GM23338 (cell line): ENCODE measurements at regions not wholly inside any gene's neighbourhood (a gene's known extent, or its start where the extent isn't known, plus 50 kb on each side); places are given as distances from the start of the nearest gene placed in this dataset.
A peak's percentile ranks its signal among the peaks of the same experiment; 100 is the strongest.

Experiments used
- ATAC-seq: fragments of 200-7000 bp; cut with Tn5 transposase; 3 replicates; pipeline ENCODE4 v1.9.1; 2020
- DNase-seq: peaks from one replicate; pipeline ENCODE4 v3.0.0-alpha.2; 2015; ENCODE audit warnings: low spot score
- H2AFZ ChIP-seq: fragments of 200-600 bp; sonication (generic); 2 replicates; pipeline ENCODE4 v1.8.0; 2016; ENCODE audit warnings: antibody characterized with exemption, mild to moderate bottlenecking, moderate library complexity
- H3F3A ChIP-seq: fragments of 200-600 bp; sonication (generic); replicated peaks from 2 replicates; pipeline ENCODE4 v1.8.0; 2017; ENCODE audit warnings: antibody characterized with exemption, mixed run types, low read depth
- H3K27ac ChIP-seq: fragments of 200-600 bp; sonication (generic); 2 replicates; pipeline ENCODE4 v1.6.1; 2016; ENCODE audit warnings: low read depth
- H3K27me3 ChIP-seq: fragments of 200-600 bp; sonication (generic); 2 replicates; pipeline ENCODE4 v1.8.0; 2016; ENCODE audit warnings: mild to moderate bottlenecking, mixed run types, moderate library complexity; ENCODE audit not compliant: insufficient read depth
- H3K36me3 ChIP-seq: fragments of 200-600 bp; sonication (generic); 2 replicates; pipeline ENCODE4 v1.8.0; 2016; ENCODE audit warnings: mild to moderate bottlenecking; ENCODE audit not compliant: insufficient read depth
- H3K4me1 ChIP-seq: fragments of 200-600 bp; sonication (generic); 2 replicates; pipeline ENCODE4 v1.8.0; 2016; ENCODE audit warnings: mild to moderate bottlenecking, moderate library complexity; ENCODE audit not compliant: insufficient read depth
- H3K4me2 ChIP-seq: fragments of 200-600 bp; sonication (generic); 2 replicates; pipeline ENCODE4 v1.7.1; 2017; ENCODE audit warnings: mixed run types
- H3K4me3 ChIP-seq: fragments of 200-600 bp; sonication (generic); 2 replicates; pipeline ENCODE4 v1.6.1; 2016; ENCODE audit warnings: mixed run types
- H3K79me2 ChIP-seq: fragments of 200-600 bp; sonication (generic); replicated peaks from 2 replicates; pipeline ENCODE4 v1.8.0; 2017; ENCODE audit warnings: mild to moderate bottlenecking; ENCODE audit not compliant: insufficient read depth
- H3K9me2 ChIP-seq: fragments of 200-600 bp; sonication (generic); 2 replicates; pipeline ENCODE4 v1.8.0; 2017; ENCODE audit not compliant: insufficient read depth
- H4K20me1 ChIP-seq: fragments of 200-600 bp; sonication (generic); replicated peaks from 2 replicates; pipeline ENCODE4 v1.8.0; 2017; ENCODE audit warnings: mild to moderate bottlenecking; ENCODE audit not compliant: insufficient read depth
- H3K27ac Mint-ChIP-seq: 2 replicates; pipeline ENCODE4 v1.8.0; 2020; ENCODE audit warnings: inconsistent platforms, mild to moderate bottlenecking, moderate library complexity, mixed read lengths
- H3K27me3 Mint-ChIP-seq: 3 replicates; pipeline ENCODE4 v1.8.0; 2022; ENCODE audit warnings: low read depth, mild to moderate bottlenecking, moderate library complexity, mixed read lengths, inconsistent platforms; ENCODE audit not compliant: insufficient read depth, poor library complexity
- H3K36me3 Mint-ChIP-seq: 3 replicates; pipeline ENCODE4 v1.8.0; 2021; ENCODE audit warnings: low read depth, mild to moderate bottlenecking, inconsistent platforms, moderate library complexity, mixed read lengths
- H3K4me1 Mint-ChIP-seq: 3 replicates; pipeline ENCODE4 v1.8.0; 2020; ENCODE audit warnings: mild to moderate bottlenecking, inconsistent platforms, mixed read lengths
- H3K4me3 Mint-ChIP-seq: 3 replicates; pipeline ENCODE4 v1.8.0; 2021; ENCODE audit warnings: moderate library complexity, mild to moderate bottlenecking, inconsistent platforms, mixed read lengths
- H3K9me3 Mint-ChIP-seq: 3 replicates; pipeline ENCODE4 v1.8.0; 2020; ENCODE audit warnings: moderate library complexity, mild to moderate bottlenecking, inconsistent platforms, mixed read lengths
- CREB1 ChIP-seq: fragments of 250-450 bp; sonication (Bioruptor Pico); IDR thresholded peaks from 2 replicates; pipeline ENCODE4 v1.5.0; 2020; ENCODE audit warnings: low read depth, mild to moderate bottlenecking, moderate library complexity
- EZH2phosphoT487 ChIP-seq: fragments of 200-600 bp; sonication (generic); IDR thresholded peaks from one replicate; pipeline ENCODE4 v1.8.1; 2018; ENCODE audit warnings: antibody characterized with exemption; ENCODE audit not compliant: unreplicated experiment
- JUNB ChIP-seq: IDR thresholded peaks from one replicate; pipeline ENCODE4 v1.6.1; 2016; ENCODE audit warnings: antibody characterized with exemption; ENCODE audit not compliant: unreplicated experiment
- POLR2AphosphoS5 ChIP-seq: IDR thresholded peaks from 2 replicates; pipeline ENCODE4 v1.6.1; 2016; ENCODE audit warnings: antibody characterized with exemption, low read depth
- STAT1 ChIP-seq: IDR thresholded peaks from one replicate; pipeline ENCODE4 v1.6.1; 2016; ENCODE audit warnings: antibody characterized with exemption; ENCODE audit not compliant: unreplicated experiment
- ZNF114 ChIP-seq: fragments of 250-450 bp; sonication (Bioruptor Pico); IDR thresholded peaks from 2 replicates; pipeline ENCODE4 v1.5.0; 2020; ENCODE audit warnings: mild to moderate bottlenecking, moderate library complexity
- ZNF331 ChIP-seq: fragments of 250-450 bp; sonication (Bioruptor Pico); IDR thresholded peaks from 2 replicates; pipeline ENCODE4 v1.5.0; 2020; ENCODE audit warnings: low read depth, mild to moderate bottlenecking, moderate library complexity
- ZNF462 ChIP-seq: fragments of 250-450 bp; sonication (Bioruptor Pico); IDR thresholded peaks from 2 replicates; pipeline ENCODE4 v1.5.0; 2020; ENCODE audit warnings: mild to moderate bottlenecking, moderate library complexity
- TF ChIP-seq, protein P1 (sequence below), 2 experiments: fragments of 200-600 bp in 1 of 2; sonication (generic) in 1 of 2; conservative IDR thresholded peaks; 2 replicates each; pipeline versions ENCODE4 v1.5.1 to v1.6.1; 2016 to 2017; ENCODE audit warnings: antibody characterized with exemption in 2 of 2, low read depth in 2 of 2, mild to moderate bottlenecking in 2 of 2, moderate library complexity in 1 of 2

GRCh38 chr2:101638181-101638711, 59.3 kb upstream of the MAP4K4 start (continued):
- no peak for TF ChIP-seq ZNF462 (CRISPR knock-in tag)
- TF ChIP-seq CREB1 (CRISPR knock-in tag) = no peak
- TF ChIP-seq STAT1 = no peak

- Histone ChIP-seq H3K4me1 (no peaks in the 10 kb centered on the region), H2AFZ (peak overlapping the region; percentile 74), H3K79me2 (no peaks in the 10 kb centered on the region), H3K4me3 (no peak overlapping the region), H3K27ac (no peak overlapping the region), H3K36me3 (no peaks in the 10 kb centered on the region), H3K4me2 (no peak overlapping the region), H3K27me3 (no peaks in the 10 kb centered on the region), H3F3A (no peaks in the 10 kb centered on the region), H4K20me1 (no peaks in the 10 kb centered on the region), H3K9me2 (no peaks in the 10 kb centered on the region)
- DNase-seq = no peak
- Mint-ChIP-seq H3K9me3 (no peaks in the 10 kb centered on the region), H3K27ac (no peak overlapping the region), H3K4me1 (peaks cover 6% of the 10 kb centered on the region; the same call in 2 of the 3 replicates), H3K4me3 (no peak overlapping the region), H3K36me3 (no peaks in the 10 kb centered on the region), H3K27me3 (peaks cover 5% of the 10 kb centered on the region)
- no peak for ATAC-seq
- TF ChIP-seq, protein P1, sequence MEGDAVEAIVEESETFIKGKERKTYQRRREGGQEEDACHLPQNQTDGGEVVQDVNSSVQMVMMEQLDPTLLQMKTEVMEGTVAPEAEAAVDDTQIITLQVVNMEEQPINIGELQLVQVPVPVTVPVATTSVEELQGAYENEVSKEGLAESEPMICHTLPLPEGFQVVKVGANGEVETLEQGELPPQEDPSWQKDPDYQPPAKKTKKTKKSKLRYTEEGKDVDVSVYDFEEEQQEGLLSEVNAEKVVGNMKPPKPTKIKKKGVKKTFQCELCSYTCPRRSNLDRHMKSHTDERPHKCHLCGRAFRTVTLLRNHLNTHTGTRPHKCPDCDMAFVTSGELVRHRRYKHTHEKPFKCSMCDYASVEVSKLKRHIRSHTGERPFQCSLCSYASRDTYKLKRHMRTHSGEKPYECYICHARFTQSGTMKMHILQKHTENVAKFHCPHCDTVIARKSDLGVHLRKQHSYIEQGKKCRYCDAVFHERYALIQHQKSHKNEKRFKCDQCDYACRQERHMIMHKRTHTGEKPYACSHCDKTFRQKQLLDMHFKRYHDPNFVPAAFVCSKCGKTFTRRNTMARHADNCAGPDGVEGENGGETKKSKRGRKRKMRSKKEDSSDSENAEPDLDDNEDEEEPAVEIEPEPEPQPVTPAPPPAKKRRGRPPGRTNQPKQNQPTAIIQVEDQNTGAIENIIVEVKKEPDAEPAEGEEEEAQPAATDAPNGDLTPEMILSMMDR (conservative IDR thresholded peaks at IDR 0.05; ENCODE audit: low read depth in 2 of 2) = no peak
- TF ChIP-seq ZNF331 (CRISPR knock-in tag) = no peak
- no peak for TF ChIP-seq ZNF114 (CRISPR knock-in tag)
- TF ChIP-seq POLR2AphosphoS5 = no peak
- no peak for TF ChIP-seq EZH2phosphoT487
- no peak for TF ChIP-seq JUNB
These were observed 67.1 kb upstream of the MAP4K4 start for GRCh38 chr2:101630224-101630949.
